C4-2B (cell line): ENCODE measurements at regions not wholly inside any gene's neighbourhood (a gene's known extent, or its start where the extent isn't known, plus 50 kb on each side); places are given as distances from the start of the nearest gene placed in this dataset.

Source experiments
- CTCF ChIP-seq: fragments of 450-650 bp; conservative IDR thresholded peaks from 2 replicates; pipeline ENCODE4 v1.5.1; 2017; ENCODE audit warnings: mild to moderate bottlenecking
- ZFX ChIP-seq: fragments of 450-650 bp; IDR thresholded peaks from 2 replicates; pipeline ENCODE4 v1.6.1; 2017

DNA sequence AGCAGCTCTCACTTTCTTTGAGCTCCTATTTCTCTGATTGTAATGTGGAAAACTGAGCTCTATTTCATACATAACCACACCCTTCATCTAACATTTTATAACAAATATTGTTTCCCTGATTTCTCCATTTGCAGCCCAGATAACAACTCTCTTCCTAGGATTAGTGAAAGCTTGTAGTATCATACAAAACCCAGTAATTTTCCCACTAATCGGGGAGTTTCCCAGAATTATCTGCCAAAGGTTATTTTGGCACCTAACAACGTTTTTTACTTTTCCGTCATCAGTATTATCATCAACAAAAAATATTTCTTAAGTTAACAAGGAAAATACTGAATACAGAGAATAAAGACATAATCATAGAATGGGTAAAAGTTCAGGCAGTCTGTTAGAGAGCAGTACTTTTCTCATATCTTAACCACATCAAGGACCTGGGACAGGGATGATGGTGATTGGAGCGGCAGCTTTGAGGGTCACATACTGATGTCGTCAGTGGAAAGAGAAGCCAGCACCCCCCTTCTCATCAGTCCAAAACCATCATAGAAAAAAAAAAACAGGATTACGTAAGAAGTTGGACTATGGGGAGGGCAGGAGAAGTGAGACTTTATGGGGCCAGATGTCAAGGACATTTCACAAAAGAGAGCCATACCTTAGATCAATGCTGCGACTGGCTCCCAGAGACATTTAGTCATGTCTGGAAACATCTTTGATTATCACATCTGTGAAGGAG is 166.1 kb upstream of the TNFAIP3 start:
- no peak for TF ChIP-seq CTCF
- TF ChIP-seq ZFX: no peak
